Panc1 (cell line): ENCODE measurements at regions not wholly inside any gene's neighbourhood (a gene's known extent, or its start where the extent isn't known, plus 50 kb on each side); places are given as distances from the start of the nearest gene placed in this dataset.
A peak's percentile ranks its signal among the peaks of the same experiment; 100 is the strongest.

Experiments used
- ATAC-seq: fragments of 200-7000 bp; cut with Tn5 transposase; 2 replicates; pipeline ENCODE4 v1.9.1; 2020; ENCODE audit warnings: mild to moderate bottlenecking, moderate library complexity
- BruUV-seq: library from RNA; stranded (reverse); fragments of 400-500 nt; replicated peaks from 2 replicates; lab custom pipeline; 2021; lab: Mats Ljungman, UMichigan
- CTCF ChIA-PET: fragments of 300-600 bp; sonication (Branson Sonifier 250); formaldehyde crosslinking; loops from one replicate; lab custom pipeline; 2022; ENCODE audit warnings: antibody characterized with exemption; lab: Charles Lee
- POLR2A ChIA-PET: fragments of 300-600 bp; sonication (Branson Sonifier 250); formaldehyde crosslinking; loops from one replicate; lab custom pipeline; 2022; ENCODE audit warnings: antibody characterized with exemption; lab: Charles Lee
- DNase-seq: peaks from one replicate; pipeline ENCODE4 v3.0.0-alpha.2; 2010; ENCODE audit warnings: low read depth, low spot score
- H3K27ac ChIP-seq: 2 replicates; pipeline ENCODE4 v1.5.1; 2011; ENCODE audit warnings: mild to moderate bottlenecking, low read length, inconsistent platforms
- H3K27me3 ChIP-seq: fragments of 200-500 bp; sonication (Bioruptor generic); 2 replicates; pipeline ENCODE4 v1.6.0; 2014; ENCODE audit warnings: low read length, inconsistent platforms; ENCODE audit not compliant: control insufficient read depth, insufficient read depth
- H3K36me3 ChIP-seq: fragments of 200-500 bp; sonication (Bioruptor generic); 2 replicates; pipeline ENCODE4 v1.5.1; 2014; ENCODE audit warnings: inconsistent platforms, mild to moderate bottlenecking, low read length, moderate library complexity; ENCODE audit not compliant: control insufficient read depth, insufficient read depth
- H3K4me1 ChIP-seq: 2 replicates; pipeline ENCODE4 v1.5.1; 2011; ENCODE audit warnings: inconsistent platforms, mild to moderate bottlenecking, low read length, moderate library complexity; ENCODE audit not compliant: control insufficient read depth, insufficient read depth
- H3K4me3 ChIP-seq, 2 experiments: 2 replicates each; pipeline ENCODE4 v1.5.1; 2011 to 2012; ENCODE audit warnings: low read depth in 2 of 2, low read length in 2 of 2, mild to moderate bottlenecking in 2 of 2, inconsistent platforms in 1 of 2, moderate library complexity in 1 of 2
- H3K9me3 ChIP-seq: fragments of 200-500 bp; sonication (Bioruptor generic); 2 replicates; pipeline ENCODE4 v1.5.1; 2014; ENCODE audit warnings: low read depth, mild to moderate bottlenecking, inconsistent platforms, low read length, moderate library complexity; ENCODE audit not compliant: control insufficient read depth, insufficient read depth
- POLR2AphosphoS5 ChIP-seq: IDR thresholded peaks from 2 replicates; pipeline ENCODE4 v1.6.1; 2012; ENCODE audit warnings: mild to moderate bottlenecking, low read depth, low read length, moderate library complexity
- SIN3A ChIP-seq: IDR thresholded peaks from 2 replicates; pipeline ENCODE4 v1.6.1; 2012; ENCODE audit warnings: low read depth, mild to moderate bottlenecking, low read length, moderate library complexity, borderline replicate concordance; ENCODE audit not compliant: insufficient read depth
- TCF7L2 ChIP-seq: IDR thresholded peaks from 2 replicates; pipeline ENCODE4 v1.6.1; 2011; ENCODE audit warnings: mild to moderate bottlenecking, low read depth, low read length, inconsistent platforms
- in situ Hi-C: cut with HindIII; loops from 2 replicates; pipeline ENCODE4 v1.10.0; 2016; ENCODE audit warnings: low sequenced_read_pairs, low pct_unique_long_range_greater_than_20kb
- intact Hi-C: fragments of 100-400 bp; cut with micrococcal nuclease; formaldehyde crosslinking; loops from one replicate; pipeline ENCODE4 v1.10.0; 2022; ENCODE audit not compliant: unreplicated experiment
- TF ChIP-seq, protein P1 (sequence below): fragments of 450-650 bp; IDR thresholded peaks from 2 replicates; pipeline ENCODE4 v1.5.1; 2017; ENCODE audit warnings: mild to moderate bottlenecking
- TF ChIP-seq, protein P2 (sequence below), 2 experiments: IDR thresholded peaks; 2 replicates each; pipeline ENCODE4 v1.6.1; 2011 to 2012; ENCODE audit warnings: low read depth in 2 of 2, control low read depth in 1 of 2, low read length in 1 of 2, mild to moderate bottlenecking in 1 of 2, moderate library complexity in 1 of 2; ENCODE audit not compliant: insufficient read depth in 1 of 2

DNA sequence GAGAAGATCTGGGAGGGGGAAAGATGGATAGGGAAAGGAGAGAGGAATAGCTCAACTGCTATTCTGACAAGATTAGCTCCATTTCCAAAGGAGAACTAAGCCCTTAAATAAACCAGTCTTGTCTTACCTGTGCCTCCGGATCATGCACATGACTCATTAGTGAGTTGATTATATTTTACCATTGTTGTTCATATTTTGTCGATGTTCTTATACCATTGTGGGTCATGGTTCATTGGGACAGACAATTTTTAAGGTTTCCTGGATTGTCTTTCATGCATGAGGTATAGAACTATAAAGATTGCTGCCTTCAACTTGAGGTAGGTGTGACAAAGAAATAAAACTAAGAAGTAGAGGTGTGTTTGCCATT, 243.0 kb upstream of the ATP2B1 start:
- no peak for TF ChIP-seq SIN3A
- TF ChIP-seq, protein P1, sequence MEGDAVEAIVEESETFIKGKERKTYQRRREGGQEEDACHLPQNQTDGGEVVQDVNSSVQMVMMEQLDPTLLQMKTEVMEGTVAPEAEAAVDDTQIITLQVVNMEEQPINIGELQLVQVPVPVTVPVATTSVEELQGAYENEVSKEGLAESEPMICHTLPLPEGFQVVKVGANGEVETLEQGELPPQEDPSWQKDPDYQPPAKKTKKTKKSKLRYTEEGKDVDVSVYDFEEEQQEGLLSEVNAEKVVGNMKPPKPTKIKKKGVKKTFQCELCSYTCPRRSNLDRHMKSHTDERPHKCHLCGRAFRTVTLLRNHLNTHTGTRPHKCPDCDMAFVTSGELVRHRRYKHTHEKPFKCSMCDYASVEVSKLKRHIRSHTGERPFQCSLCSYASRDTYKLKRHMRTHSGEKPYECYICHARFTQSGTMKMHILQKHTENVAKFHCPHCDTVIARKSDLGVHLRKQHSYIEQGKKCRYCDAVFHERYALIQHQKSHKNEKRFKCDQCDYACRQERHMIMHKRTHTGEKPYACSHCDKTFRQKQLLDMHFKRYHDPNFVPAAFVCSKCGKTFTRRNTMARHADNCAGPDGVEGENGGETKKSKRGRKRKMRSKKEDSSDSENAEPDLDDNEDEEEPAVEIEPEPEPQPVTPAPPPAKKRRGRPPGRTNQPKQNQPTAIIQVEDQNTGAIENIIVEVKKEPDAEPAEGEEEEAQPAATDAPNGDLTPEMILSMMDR, result no peak
- TF ChIP-seq, protein P2, sequence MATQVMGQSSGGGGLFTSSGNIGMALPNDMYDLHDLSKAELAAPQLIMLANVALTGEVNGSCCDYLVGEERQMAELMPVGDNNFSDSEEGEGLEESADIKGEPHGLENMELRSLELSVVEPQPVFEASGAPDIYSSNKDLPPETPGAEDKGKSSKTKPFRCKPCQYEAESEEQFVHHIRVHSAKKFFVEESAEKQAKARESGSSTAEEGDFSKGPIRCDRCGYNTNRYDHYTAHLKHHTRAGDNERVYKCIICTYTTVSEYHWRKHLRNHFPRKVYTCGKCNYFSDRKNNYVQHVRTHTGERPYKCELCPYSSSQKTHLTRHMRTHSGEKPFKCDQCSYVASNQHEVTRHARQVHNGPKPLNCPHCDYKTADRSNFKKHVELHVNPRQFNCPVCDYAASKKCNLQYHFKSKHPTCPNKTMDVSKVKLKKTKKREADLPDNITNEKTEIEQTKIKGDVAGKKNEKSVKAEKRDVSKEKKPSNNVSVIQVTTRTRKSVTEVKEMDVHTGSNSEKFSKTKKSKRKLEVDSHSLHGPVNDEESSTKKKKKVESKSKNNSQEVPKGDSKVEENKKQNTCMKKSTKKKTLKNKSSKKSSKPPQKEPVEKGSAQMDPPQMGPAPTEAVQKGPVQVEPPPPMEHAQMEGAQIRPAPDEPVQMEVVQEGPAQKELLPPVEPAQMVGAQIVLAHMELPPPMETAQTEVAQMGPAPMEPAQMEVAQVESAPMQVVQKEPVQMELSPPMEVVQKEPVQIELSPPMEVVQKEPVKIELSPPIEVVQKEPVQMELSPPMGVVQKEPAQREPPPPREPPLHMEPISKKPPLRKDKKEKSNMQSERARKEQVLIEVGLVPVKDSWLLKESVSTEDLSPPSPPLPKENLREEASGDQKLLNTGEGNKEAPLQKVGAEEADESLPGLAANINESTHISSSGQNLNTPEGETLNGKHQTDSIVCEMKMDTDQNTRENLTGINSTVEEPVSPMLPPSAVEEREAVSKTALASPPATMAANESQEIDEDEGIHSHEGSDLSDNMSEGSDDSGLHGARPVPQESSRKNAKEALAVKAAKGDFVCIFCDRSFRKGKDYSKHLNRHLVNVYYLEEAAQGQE (IDR thresholded peaks at IDR 0.05; ENCODE audit: insufficient read depth in 1 of 2, low read depth in 2 of 2, low read length in 1 of 2), result no peak
- no peak for TF ChIP-seq TCF7L2
- TF ChIP-seq POLR2AphosphoS5, result no peak
- DNase-seq, result no peak
- ChIA-PET CTCF (no interaction called here), POLR2A (interaction anchor here (0.6 kb wide), 1 partner anchor 39 kb away, joined by 5 read pairs; no protein-coding TSS in a partner anchor)
- H3K36me3 ChIP-seq, result no peaks in the 10 kb centered on the region
- no TSS peak for BruUV-seq
- peaks cover 28% of the 10 kb centered on the region for H3K4me1 ChIP-seq
- peak overlapping the region; percentile 82; the same call in 1 of the 2 replicates for H3K27ac ChIP-seq
- ATAC-seq, result no peak
- H3K4me3 ChIP-seq, result no peak overlapping the region
- intact Hi-C loops (no loop called here), in situ Hi-C loops (no loop called here)
- H3K27me3 ChIP-seq, result no peaks in the 10 kb centered on the region
- H3K9me3 ChIP-seq, result no peaks in the 10 kb centered on the region

DNA sequence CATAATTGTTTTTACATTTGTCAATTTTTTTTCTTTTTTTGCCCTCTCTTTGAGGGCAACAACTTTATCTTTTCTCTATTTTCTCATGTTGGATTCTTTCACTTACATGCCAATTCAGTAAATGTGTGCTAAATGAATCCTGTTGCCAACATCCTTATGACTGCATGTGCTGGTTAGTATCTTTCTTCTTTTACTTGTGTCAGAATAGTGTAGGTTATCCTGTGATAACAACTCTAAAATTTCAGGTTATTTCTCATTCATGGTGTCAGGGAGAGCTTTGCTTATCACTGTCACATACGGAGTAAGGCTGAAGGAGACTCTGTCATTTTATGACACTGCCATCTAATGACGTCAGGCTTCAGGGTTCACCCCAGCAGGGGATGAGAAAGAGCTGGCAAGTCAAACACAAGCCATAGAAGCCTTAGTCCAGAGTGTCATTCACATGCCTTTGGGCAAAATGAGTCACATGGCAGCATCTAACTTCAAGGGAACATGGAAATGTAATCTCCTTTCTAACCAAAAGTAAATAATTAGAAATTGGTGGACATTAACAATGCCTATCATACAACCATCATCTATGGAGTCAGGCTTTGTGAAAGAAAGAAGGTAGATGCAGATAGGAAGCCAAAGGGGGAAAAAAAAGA, 242.5 kb upstream of the ATP2B1 start:
- intact Hi-C loops (no loop called here), in situ Hi-C loops (no loop called here)
- no peak for DNase-seq
- POLR2A ChIA-PET, result interaction anchor here (0.6 kb wide), 1 partner anchor 10 kb away, joined by 5 read pairs; no protein-coding TSS in a partner anchor
- no peaks in the 10 kb centered on the region for H3K36me3 ChIP-seq
- peaks cover 28% of the 10 kb centered on the region for H3K4me1 ChIP-seq
- H3K27ac ChIP-seq, result peak overlapping the region; percentile 82
- TF ChIP-seq SIN3A (no peak), POLR2AphosphoS5 (no peak), TCF7L2 (no peak)
- TF ChIP-seq, protein P2 (IDR thresholded peaks at IDR 0.05; ENCODE audit: insufficient read depth in 1 of 2, low read depth in 2 of 2, low read length in 1 of 2), result no peak
- TF ChIP-seq, protein P1, result no peak
- BruUV-seq, result no TSS peak
- CTCF ChIA-PET, result no interaction called here
- H3K4me3 ChIP-seq, result no peak overlapping the region
- no peaks in the 10 kb centered on the region for H3K9me3 ChIP-seq
- no peak for ATAC-seq
- no peaks in the 10 kb centered on the region for H3K27me3 ChIP-seq
